ENCODE measurements at regions not wholly inside any gene's neighbourhood (a gene's known extent, or its start where the extent isn't known, plus 50 kb on each side); places are given as distances from the start of the nearest gene placed in this dataset.
"Not testable (repeated sequence)": the region's sequence is repeated elsewhere in the genome, so short reads cannot be mapped to it uniquely, and the experiment has no call there.

DNA sequence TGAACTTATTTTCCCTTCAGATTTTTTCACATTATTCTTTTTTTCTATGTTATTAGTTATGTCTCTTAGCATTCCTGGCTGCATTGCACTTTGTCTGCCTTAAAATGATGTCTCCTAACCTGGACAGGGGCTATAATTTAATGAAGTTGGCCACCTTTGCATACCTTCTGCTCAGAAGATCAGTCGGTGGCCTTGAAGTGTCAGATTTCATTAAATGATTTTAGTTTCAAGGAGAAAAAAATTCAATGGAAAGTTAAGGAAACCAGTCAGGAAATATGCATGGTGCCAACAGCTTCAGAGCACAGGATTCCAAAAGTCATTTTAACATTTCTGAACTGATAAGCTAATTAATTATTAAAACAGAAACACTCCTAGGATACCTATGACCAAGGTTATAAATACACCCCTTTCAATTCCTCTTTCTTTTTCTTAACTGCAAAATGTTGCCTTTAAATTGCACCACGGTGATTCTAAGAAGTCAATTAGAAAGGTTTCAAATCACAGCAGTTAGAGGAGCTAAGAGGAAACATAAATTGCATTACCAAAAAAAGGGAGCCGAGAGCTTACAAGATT is 533.4 kb downstream of the KCNJ2 start:
- DNase-seq (ENCODE audit: low read depth), result no peak

DNA sequence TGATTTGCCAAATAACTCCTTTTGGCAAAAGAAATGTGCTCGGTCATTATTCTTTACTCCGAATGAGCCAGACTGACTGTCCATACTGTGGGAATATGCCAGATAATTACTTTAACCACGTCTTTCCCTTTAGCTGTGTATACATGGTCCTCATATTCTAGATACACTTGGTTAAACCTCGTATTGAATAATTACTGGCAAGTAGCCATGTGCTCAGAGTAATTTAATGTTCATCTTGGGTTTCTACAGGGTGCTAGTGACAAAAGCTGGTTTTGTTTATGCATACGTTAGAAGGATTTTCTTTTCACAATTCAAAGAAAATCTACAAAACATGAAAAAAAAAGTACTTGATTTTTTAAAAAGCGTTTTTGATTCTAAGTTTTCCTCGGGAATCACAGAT is 540.3 kb downstream of the KCNJ2 start:
- DNase-seq (ENCODE audit: low read depth), result no peak

DNA sequence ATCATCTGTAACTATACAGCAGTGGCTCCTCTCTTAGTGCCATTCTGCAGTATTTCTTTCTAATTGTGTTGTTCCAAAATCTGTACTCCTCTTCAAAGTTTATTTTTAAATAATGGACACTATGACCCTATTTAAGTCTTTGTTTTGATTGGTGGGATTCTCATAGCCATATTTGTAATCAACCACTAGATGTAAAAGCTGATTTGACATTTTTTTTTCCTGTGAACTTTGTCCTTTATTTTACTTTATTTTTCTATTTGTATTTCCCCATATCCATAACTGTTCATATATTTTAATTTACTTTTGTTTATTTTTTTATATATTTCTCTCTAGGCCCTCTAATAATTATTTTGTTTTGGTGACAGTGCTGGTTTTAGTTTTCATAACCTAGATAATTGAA is 544.4 kb downstream of the KCNJ2 start:
- no peak for DNase-seq (ENCODE audit: low read depth)

DNA sequence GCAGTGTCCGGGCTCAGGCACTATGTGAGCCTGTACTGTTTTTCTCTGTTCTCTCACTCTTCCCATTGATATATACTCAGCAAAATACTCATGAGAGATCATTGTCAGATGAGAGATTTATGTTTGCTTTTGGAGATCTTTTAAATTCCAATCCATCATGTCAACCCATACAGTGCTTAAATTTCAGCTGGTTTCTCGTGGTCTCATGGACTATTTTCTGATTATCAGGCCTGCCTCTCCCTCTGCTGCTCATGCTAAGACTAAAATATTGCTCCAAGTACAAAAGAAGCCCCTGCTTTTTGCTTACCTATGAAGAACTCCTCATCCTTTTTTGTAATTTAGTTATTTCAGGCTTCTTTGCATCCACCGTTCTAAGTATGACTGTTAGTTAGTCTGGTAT is 547.2 kb downstream of the KCNJ2 start:
- DNase-seq (ENCODE audit: low read depth), result no peak

DNA sequence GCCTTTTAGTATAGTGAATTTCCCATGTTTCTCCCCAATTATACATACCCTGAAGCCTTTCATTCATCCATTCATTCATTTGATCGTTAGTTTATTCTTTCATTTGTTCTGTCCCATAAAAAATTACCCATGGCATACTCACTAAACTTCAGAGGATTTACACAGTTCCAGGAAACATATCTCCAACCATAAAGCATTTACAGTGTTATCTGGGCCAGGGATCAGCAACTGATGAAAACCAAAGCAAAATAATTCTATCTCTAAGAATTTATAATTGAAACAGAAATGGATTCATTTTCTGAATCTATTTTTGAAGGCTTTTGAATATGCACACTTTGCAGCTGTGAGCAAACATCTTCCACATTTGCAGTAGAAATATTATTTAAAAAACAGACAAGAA is 547.7 kb downstream of the KCNJ2 start:
- DNase-seq (ENCODE audit: low read depth), result no peak

DNA sequence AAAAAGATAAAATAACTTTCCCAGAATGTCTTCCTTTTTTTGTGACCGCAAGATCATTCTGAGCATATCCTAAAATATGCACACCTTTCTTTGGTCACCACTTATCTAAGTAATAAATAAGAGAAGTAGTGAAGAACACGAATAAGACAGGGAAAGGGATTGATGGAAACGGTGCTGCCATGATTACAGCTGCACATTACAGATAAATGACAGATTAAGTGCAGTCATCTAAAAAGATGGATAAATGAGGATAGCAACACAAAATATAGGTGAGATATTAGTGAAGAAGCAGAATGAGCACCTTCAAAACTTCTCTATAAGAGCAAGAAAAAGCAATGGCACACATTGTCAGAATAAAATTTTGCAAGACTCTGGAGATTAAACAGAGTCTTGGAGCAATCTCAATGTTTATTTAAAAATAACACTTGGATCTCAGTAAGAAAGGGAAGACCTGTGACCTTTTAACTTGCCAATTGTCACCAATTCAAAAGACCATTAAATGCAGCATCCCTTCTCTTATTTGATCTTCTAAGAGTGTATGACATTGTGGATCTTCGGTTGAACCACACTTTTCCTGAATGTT is 567.1 kb downstream of the KCNJ2 start:
- no peak for DNase-seq (ENCODE audit: low read depth)

DNA sequence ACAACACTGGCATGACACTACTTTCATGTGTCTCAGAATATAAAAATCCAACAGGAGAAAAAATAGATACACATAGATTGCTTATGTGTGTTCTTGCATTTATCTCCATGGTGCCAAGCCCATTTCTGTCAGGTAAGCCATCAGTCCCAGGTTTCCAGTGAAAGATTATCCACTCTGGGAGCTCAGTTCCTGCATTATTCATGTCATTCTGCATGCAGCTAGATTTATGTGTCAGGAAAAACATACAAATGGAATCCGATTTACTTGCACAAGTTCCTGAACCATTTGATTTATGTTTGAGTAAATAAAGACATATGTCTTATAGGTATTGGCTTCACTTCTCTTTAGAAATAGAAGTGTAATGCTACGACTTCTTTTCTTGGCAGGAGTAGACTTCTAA is 569.7 kb downstream of the KCNJ2 start:
- no peak for DNase-seq (ENCODE audit: low read depth)

DNA sequence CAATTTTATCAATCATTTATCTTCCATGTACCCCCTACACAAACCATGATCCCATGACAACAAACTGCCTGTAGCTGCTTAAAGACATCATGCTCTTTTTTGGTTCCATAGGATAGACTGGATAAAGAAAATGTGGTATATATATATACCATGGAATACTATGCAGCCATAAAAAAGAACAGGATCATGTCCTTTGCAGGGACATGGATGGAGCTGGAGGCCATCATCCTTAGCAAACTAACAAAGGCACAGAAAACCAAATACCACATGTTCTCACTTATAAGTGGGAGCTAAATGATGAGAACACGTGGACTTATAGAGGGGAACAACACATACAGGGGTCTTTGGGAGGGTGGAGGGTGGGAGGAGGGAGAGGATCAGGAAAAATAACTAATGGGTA is 577.2 kb downstream of the KCNJ2 start:
- not testable (repeated sequence) for DNase-seq (ENCODE audit: low read depth)

DNA sequence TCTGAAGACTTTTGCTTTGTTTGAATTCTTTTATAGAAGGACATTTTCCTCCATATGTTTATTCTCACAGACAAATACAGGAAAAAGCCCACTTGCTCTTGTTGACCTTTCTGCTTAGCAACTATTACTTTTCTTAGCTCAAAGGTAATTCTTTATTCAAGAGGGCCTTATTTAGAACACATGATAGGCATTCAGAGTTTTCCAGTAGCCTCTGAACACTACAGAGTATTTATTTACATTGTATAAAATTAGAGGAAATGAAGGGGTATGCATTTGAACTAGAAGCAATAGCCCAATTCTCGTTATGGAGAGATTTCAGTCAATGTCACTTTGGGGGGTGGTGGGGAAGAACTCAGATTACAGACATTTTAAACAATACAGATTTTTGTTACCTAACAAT is 581.7 kb downstream of the KCNJ2 start:
- DNase-seq (ENCODE audit: low read depth), result no peak

DNA sequence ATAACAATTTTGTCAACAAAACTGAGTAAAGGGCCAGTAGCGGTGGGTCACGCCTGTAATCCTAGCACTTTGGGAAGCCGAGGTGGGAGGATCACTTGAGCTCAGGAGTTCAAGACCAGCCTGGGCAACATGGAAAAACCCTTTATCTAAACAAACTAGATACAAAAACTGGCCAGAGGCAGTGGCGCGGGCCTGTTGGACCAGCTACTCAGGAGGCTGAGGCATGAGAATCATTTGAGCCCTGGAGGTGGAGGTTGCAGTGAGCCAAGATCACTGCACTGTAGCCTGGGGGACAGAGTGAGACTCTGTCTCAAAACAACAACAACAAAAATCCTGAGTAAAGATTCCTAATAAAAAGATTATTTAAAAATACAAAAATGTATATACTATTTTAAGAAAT is 583.1 kb downstream of the KCNJ2 start:
- DNase-seq (ENCODE audit: low read depth), result not testable (repeated sequence)

DNA sequence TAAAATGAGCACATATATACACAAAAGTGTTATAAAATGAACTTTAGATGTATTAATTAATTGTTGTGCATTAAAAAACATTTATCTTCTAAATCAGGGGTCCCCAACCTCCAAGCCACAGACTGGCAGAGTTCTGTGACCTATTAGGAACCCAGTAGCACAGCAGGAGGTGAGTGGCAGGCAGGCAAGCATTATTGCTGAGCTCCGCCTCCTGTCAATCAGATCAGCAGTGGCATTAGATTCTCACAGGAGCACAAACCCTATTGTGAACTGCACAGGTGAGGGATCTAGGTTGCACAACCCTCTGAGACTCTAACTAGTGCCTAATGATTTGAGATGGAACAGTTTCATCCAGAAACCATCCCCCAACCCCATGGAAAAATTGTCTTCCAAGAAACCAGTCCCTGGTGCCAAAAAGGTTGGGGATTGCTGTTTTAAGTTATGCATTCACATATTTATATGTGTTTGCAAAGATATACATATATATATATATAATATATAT is 583.7 kb downstream of the KCNJ2 start:
- no peak for DNase-seq (ENCODE audit: low read depth)

DNA sequence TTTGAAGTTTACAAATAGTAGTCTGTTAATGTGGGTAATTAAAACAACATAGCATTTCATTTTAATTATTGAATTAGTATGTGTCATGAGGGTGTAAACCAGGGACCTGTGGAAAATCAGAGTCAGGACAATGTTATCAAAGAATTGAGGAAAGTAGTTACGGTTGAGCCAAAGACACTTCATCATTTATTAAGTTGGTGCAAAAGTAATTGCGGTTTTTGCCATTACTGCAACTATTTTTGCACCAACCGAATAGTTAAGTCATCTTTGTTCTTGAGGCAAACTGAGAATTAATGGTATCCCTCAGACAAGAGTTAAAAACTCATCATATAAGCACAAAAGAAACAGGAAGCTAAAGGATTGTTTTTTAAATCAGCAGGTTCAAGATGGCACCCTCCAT is 593.7 kb downstream of the KCNJ2 start:
- DNase-seq (ENCODE audit: low read depth), result no peak

DNA sequence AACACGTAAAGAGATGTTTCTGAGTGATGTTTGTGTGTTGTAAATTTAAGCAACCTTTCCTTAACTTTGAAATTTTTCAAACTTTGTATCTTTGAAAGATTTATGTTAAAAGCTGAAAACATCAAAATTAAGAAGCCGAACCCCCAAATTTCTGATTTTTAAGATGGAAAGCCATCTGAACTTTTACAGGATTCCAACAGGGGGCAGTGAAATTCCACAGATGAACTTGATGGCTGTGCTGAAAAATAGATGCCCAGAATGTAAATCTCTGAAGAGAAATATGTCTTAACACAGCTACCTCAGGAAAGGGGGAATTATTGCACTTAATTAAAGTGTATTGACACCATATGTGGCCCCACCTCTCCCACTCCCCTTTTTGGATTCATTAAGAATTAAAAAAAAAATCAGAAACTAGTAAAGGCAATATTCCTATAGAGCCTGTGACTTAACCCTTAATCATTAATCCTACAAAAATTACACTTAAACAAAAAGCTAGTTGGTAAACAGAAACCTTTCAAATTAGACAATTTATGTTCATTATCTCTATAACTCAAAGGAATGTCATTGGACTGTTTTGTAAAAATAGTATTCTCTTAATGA is 597.9 kb downstream of the KCNJ2 start:
- peak; percentile 23 for DNase-seq (ENCODE audit: low read depth)

DNA sequence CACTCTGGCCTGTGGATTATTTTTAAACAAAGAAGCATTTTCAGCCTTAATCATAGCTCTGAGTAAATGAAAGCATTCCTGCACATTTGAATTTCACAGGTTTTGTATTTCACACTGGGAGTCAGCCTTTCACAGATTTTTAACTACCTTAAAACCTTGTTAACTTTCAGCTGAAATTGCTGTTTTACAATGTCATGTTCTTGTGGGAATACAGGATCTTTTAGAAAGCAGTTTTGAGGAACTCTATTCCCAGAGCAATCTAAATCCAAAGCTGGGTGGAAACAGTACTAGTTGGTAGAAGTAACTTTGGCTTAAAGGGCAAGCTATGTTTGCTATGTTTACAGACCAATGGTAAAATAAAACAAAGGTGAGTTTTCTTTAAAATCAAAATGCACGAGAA is 600.6 kb downstream of the KCNJ2 start:
- DNase-seq (ENCODE audit: low read depth), result no peak

DNA sequence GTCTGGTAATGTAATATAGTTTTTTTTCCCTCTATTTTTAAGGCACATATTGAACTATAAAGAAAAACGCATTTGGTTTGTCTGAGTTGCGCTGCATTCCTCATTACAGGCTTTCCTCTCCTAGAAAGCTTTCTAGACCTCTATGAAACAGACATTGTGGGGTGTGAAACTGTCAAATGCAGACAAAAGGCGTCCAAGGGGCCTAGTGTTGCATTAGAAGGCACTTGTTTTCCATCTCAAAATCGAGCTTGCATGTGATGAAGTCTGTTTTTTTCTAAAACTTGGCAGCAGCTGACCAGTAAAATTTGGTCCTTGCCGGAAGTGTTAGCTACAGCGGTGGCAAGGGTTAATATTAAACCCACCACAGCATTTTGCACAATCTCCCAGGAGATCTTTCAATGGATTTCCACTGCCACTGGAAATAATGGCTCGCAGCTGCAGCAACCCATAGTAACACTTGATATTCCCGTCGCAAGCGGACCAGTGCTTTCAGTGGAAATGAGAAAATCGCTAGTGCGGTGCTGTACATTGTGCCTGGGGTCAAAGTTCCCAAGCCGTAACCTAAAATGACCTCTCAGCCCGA is 602.6 kb downstream of the KCNJ2 start:
- DNase-seq (ENCODE audit: low read depth), result no peak

DNA sequence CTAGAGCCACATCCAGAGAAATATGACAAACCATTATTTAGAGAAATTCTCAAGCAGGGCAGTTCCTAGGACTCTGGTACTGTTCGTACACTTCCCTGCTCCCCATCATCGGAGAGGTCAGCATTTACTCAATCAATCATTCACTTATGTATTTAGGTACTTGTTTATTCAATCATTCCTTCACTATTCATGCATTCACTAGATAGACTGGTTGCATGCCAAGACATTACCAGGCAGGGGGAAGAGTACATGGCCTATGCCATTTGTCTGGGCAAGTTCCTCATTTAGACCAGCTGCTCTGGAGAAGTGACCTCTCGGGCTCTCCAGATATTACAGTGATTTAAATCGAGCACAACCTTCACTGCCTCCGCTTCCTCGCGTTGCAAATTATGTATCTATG is 603.4 kb downstream of the KCNJ2 start:
- no peak for DNase-seq (ENCODE audit: low read depth)

DNA sequence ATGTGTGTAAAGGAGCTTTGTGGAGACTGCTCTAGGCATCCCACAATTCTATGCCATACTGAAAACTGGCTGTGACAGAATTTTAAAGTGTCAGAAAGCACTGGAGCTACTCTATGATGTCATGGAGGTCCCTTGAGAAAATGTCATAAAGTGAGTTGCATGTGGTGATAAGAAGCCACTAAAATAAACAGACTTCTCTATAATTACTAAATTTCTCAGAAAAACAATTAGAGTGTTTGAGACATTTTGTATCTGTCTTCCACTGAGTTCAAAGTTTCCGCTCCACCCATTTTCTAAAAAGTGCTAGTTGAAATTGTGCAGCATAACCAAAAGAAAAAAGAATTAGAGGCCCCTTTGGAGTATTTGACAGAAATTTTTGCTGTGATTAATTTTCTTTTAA is 603.9 kb downstream of the KCNJ2 start:
- no peak for DNase-seq (ENCODE audit: low read depth)

DNA sequence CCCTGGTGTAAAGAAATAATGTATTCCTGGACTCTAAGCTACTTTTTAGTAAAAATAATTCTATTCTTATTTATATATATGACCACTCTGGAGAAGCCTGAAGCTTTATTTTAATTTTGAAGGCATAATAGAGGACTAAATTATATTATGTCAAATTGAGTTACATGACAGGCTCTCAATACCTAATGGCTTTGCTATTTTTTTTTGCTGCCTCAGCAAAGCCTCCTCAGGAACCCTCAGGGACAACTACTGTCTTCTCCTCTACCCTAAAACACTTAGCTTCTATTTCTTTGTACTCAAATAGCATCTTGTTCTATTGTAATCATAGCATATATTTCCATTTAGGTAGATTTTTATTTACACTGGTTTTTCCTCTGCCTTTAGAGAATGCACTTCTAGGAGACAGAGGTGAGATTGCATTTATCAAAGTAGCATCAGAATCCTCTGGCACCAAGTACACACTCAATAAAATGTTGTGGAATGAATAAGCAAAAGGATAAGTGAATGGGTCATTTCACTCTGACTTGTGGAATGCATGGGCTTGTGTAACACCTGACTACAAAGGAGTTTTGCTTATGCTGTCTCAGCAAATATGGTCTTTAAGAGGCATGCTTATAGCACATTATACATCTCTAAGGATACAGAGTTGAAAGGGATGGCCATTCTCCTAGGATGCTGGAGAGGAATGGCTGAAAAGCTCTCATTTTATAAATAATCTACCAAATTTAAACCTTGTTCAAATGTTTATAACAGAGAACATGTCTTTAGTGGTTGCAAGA is 605.2 kb downstream of the KCNJ2 start:
- DNase-seq (ENCODE audit: low read depth), result no peak

DNA sequence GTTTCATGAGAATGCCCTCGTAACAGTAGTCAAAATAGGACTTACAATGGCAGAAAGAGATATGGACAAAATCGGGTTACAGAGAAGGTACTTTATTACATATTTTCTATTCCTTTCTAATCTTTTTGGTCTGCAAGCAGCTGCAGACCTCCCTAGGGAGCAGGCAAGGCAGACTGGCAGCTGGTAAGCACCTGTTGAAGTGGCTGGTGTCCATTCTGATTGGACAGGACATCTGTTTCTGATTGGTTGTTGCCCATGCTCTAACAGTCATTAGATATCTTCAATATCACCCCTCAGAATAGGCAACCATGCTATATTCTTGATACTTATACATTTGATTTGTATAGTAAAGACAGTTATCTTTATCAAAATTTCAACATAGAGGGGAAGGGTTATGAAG is 606.3 kb downstream of the KCNJ2 start:
- no peak for DNase-seq (ENCODE audit: low read depth)

DNA sequence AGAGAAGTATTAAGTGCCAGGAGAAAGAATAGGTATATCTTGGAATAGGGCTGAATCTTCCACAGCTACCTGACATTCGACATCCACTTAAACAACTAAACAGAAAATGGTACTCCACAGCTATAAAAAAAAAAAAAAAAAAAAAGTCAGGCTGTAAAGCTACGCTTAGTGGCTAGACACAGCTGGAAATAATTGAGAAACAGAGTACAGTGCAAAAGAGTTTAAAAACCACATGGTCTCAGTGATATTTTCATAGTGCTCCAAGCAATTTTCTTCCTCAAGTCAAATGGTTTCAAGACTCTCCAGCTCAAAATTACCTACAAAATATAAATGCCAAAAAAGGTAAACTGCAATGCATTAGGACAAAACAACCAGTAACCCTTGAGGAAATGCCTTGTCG is 607.1 kb downstream of the KCNJ2 start:
- DNase-seq (ENCODE audit: low read depth), result no peak

DNA sequence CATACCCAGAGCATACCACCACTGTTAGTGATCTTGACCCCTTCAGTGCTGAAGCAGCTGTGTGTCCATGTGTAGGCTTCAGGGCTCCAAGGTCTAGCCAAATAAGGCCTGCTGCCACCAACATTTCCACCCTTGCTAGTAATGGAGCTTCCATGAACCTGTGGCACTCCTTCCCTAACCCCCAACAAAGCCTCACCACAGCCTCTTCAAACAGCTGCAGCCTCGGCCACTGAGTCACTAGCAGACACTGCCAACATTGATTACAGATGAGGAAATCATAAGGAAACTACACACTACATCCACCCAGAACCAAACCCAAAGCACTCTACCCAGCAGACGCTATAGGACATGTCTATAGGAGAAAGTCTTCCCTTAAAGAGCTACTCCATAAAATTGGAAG is 610.7 kb downstream of the KCNJ2 start:
- DNase-seq (ENCODE audit: low read depth), result peak; percentile 17

DNA sequence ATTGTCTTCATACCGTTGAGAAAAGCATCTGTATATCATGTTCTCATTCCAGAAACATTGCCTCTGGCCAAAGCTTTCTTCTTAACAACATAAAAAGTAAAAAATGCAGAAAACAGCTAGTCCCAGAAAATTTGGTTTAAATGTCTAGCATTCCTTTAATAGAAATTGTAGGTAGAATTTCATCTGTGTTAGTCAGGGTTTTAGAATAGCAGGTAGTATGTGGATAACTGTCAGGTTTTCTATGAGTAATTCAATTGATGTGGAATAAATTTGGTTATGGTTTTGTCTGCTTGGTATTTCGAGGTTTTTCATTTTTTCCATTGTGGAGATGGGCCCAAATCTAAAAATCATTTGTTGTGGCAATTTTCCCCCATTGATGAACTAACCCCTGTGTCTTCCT is 616.7 kb downstream of the KCNJ2 start:
- no peak for DNase-seq (ENCODE audit: low read depth)

All from HT1080 (cell line).